GM12878 (cell line): ENCODE measurements at regions not wholly inside any gene's neighbourhood (a gene's known extent, or its start where the extent isn't known, plus 50 kb on each side); places are given as distances from the start of the nearest gene placed in this dataset.

ENCODE experiments used
- ATAC-seq: fragments of 200-7000 bp; cut with Tn5 transposase; 3 replicates; pipeline ENCODE4 v1.9.1; 2020; ENCODE audit warnings: mild to moderate bottlenecking, moderate library complexity
- BruUV-seq: library from RNA; stranded (reverse); fragments of 400-500 nt; replicated peaks from 2 replicates; lab custom pipeline; 2021; lab: Mats Ljungman, UMichigan
- CTCF ChIA-PET: fragments of 300-600 bp; sonication (Branson Sonifier 250); formaldehyde crosslinking; extraction: SDS; loops from one replicate; lab custom pipeline; 2021; ENCODE audit warnings: inconsistent platforms; lab: Yijun Ruan, JAX
- POLR2A ChIA-PET: fragments of 350-600 bp; formaldehyde crosslinking; extraction: SDS; loops from one replicate; lab custom pipeline; 2021; ENCODE audit warnings: inconsistent platforms; lab: Charles Lee
- RAD21 ChIA-PET: fragments of 300-600 bp; sonication (Branson Sonifier 250); formaldehyde crosslinking; loops from one replicate; lab custom pipeline; 2023; ENCODE audit warnings: antibody characterized with exemption; ENCODE audit not compliant: unreplicated experiment; lab: Charles Lee
- SMC1A ChIA-PET: fragments of 300-600 bp; sonication (Branson Sonifier 250); formaldehyde crosslinking; loops from one replicate; lab custom pipeline; 2023; ENCODE audit not compliant: unreplicated experiment, uncharacterized antibody; lab: Charles Lee
- DNase-seq: peaks from one replicate; pipeline ENCODE4 v3.0.0-alpha.2; 2011; ENCODE audit warnings: low read depth, low spot score
- FAIRE-seq: peaks from 3 replicates; lab custom pipeline; 2011; peaks lifted over from hg19 to GRCh38; lab: Jason Lieb, UNC
- H2AFZ ChIP-seq: 2 replicates; pipeline ENCODE4 v1.6.0; 2011; ENCODE audit warnings: low read depth, low read length, control low read depth; ENCODE audit not compliant: control insufficient read depth
- H3K27ac ChIP-seq: 2 replicates; pipeline ENCODE4 v1.5.1; 2011; ENCODE audit warnings: control low read depth; ENCODE audit not compliant: control insufficient read depth, insufficient read depth
- H3K27me3 ChIP-seq, 2 experiments: replicated peaks in 1 of 2; 2 replicates each; pipeline versions ENCODE4 v1.6.0 to v1.6.1; 2011; ENCODE audit warnings: low read length in 1 of 2; ENCODE audit not compliant: control insufficient read depth in 2 of 2, insufficient read depth in 2 of 2
- H3K36me3 ChIP-seq, 2 experiments: 2 replicates each; pipeline ENCODE4 v1.5.1; 2011; ENCODE audit warnings: low read length in 1 of 2; ENCODE audit not compliant: control insufficient read depth in 2 of 2, insufficient read depth in 2 of 2
- H3K4me1 ChIP-seq: 2 replicates; pipeline ENCODE4 v1.6.1; 2011; ENCODE audit warnings: mild to moderate bottlenecking, low read length, moderate library complexity, mixed read lengths; ENCODE audit not compliant: control insufficient read depth, insufficient read depth
- H3K4me2 ChIP-seq: 2 replicates; pipeline ENCODE4 v1.6.0; 2011; ENCODE audit warnings: control low read depth; ENCODE audit not compliant: control insufficient read depth, insufficient read depth
- H3K4me3 ChIP-seq: fragments of 200-600 bp; sonication (generic); 2 replicates; pipeline ENCODE4 v1.5.1; 2016
- H3K79me2 ChIP-seq: 2 replicates; pipeline ENCODE4 v1.6.0; 2011; ENCODE audit warnings: low read length; ENCODE audit not compliant: control insufficient read depth, insufficient read depth
- H3K9ac ChIP-seq: 2 replicates; pipeline ENCODE4 v1.8.0; 2011; ENCODE audit warnings: low read length, control low read depth, mixed read lengths; ENCODE audit not compliant: control insufficient read depth, insufficient read depth
- H3K9me3 ChIP-seq: replicated peaks from 3 replicates; pipeline ENCODE4 v1.5.1; 2011; ENCODE audit warnings: mild to moderate bottlenecking, low read length; ENCODE audit not compliant: control insufficient read depth, insufficient read depth
- H4K20me1 ChIP-seq: 2 replicates; pipeline ENCODE4 v1.6.0; 2011; ENCODE audit not compliant: control insufficient read depth, insufficient read depth
- BRCA1 ChIP-seq: IDR thresholded peaks from 2 replicates; pipeline ENCODE4 v1.6.1; 2011; ENCODE audit warnings: low read depth, low read length, improper control_type of control experiment
- CBX3 ChIP-seq: fragments of 200-600 bp; sonication (generic); IDR thresholded peaks from 2 replicates; pipeline ENCODE4 v1.6.1; 2016; ENCODE audit warnings: low read depth, borderline replicate concordance
- CREM ChIP-seq: IDR thresholded peaks from 2 replicates; pipeline ENCODE4 v1.6.1; 2014; ENCODE audit warnings: antibody characterized with exemption, low read depth
- CUX1 ChIP-seq: IDR thresholded peaks from 2 replicates; pipeline ENCODE4 v1.6.1; 2012; ENCODE audit warnings: improper control_type of control experiment, low read depth, low read length; ENCODE audit not compliant: insufficient replicate concordance
- DPF2 ChIP-seq: fragments of 450-650 bp; IDR thresholded peaks from 2 replicates; pipeline ENCODE4 v1.6.1; 2017; ENCODE audit warnings: mild to moderate bottlenecking
- EED ChIP-seq: sonication (generic); IDR thresholded peaks from 2 replicates; pipeline ENCODE4 v1.6.1; 2016; ENCODE audit warnings: antibody characterized with exemption, low read depth
- FOXM1 ChIP-seq: IDR thresholded peaks from 2 replicates; pipeline ENCODE4 v1.6.1; 2012; ENCODE audit warnings: low read depth, mild to moderate bottlenecking, inconsistent platforms, low read length, moderate library complexity
- MTA3 ChIP-seq: IDR thresholded peaks from 2 replicates; pipeline ENCODE4 v1.6.1; 2012; ENCODE audit warnings: low read length, inconsistent platforms, borderline replicate concordance
- NFYA ChIP-seq: IDR thresholded peaks from 2 replicates; pipeline ENCODE4 v1.6.1; 2011; ENCODE audit warnings: low read depth, mild to moderate bottlenecking, low read length, improper control_type of control experiment, borderline replicate concordance
- POLR2AphosphoS5 ChIP-seq: IDR thresholded peaks from 2 replicates; pipeline ENCODE4 v1.6.1; 2011; ENCODE audit warnings: mild to moderate bottlenecking, low read length, inconsistent platforms
- RELA ChIP-seq: fragments of 450-650 bp; IDR thresholded peaks from 2 replicates; pipeline ENCODE4 v1.8.0; 2014; ENCODE audit warnings: borderline replicate concordance; ENCODE audit not compliant: partially characterized antibody
- SMC3 ChIP-seq: IDR thresholded peaks from 2 replicates; pipeline ENCODE4 v1.6.1; 2011; ENCODE audit warnings: low read length, improper control_type of control experiment, borderline replicate concordance
- SP1 ChIP-seq: IDR thresholded peaks from one replicate; pipeline ENCODE4 v1.6.1; 2011; ENCODE audit warnings: low read depth, low read length
- SPI1 ChIP-seq: IDR thresholded peaks from 2 replicates; pipeline ENCODE4 v1.6.1; 2011; ENCODE audit warnings: low read depth, mild to moderate bottlenecking, low read length, moderate library complexity, borderline replicate concordance; ENCODE audit not compliant: insufficient read depth
- STAT1 ChIP-seq: fragments of 450-650 bp; conservative IDR thresholded peaks from 2 replicates; pipeline ENCODE4 v1.6.1; 2014; ENCODE audit warnings: antibody characterized with exemption, mild to moderate bottlenecking
- SUZ12 ChIP-seq: fragments of 200-600 bp; sonication (generic); IDR thresholded peaks from one replicate; pipeline ENCODE4 v1.6.1; 2018; ENCODE audit warnings: antibody characterized with exemption, mild to moderate bottlenecking; ENCODE audit not compliant: unreplicated experiment
- USF2 ChIP-seq: IDR thresholded peaks from 2 replicates; pipeline ENCODE4 v1.6.1; 2011; ENCODE audit warnings: low read depth, low read length, improper control_type of control experiment, borderline replicate concordance
- ZNF217 ChIP-seq: fragments of 450-650 bp; IDR thresholded peaks from 2 replicates; pipeline ENCODE4 v1.6.1; 2017; ENCODE audit warnings: antibody characterized with exemption, mild to moderate bottlenecking
- in situ Hi-C: fragments of 300-500 bp; cut with MboI; formaldehyde crosslinking; loops from 9 replicates; pipeline ENCODE4 v1.14.3; 2018; ENCODE audit warnings: mixed read lengths
- intact Hi-C: fragments of 100-400 bp; cut with micrococcal nuclease; formaldehyde crosslinking; loops from one replicate; pipeline ENCODE4 v1.14.2; 2022; ENCODE audit not compliant: unreplicated experiment

- TF ChIP-seq CUX1 (no peak), SUZ12 (no peak), FOXM1 (no peak), NFYA (no peak), CBX3 (no peak), BRCA1 (no peak), RELA (no peak), DPF2 (no peak), MTA3 (no peak), SMC3 (no peak), SPI1 (no peak)
Measured at GRCh38 chr3:182460303-182460702, 333.0 kb upstream of the ATP11B start (continued).

- Histone ChIP-seq H3K9ac (no peak overlapping the region), H3K4me3 (no peak overlapping the region), H3K4me2 (no peak overlapping the region), H3K36me3 (no peaks in the 10 kb centered on the region), H3K4me1 (no peaks in the 10 kb centered on the region), H4K20me1 (no peaks in the 10 kb centered on the region), H3K27me3 (no peaks in the 10 kb centered on the region), H2AFZ (no peak overlapping the region), H3K9me3 (no peaks in the 10 kb centered on the region), H3K79me2 (no peaks in the 10 kb centered on the region), H3K27ac (no peak overlapping the region)
- DNase-seq (no peak), ATAC-seq (no peak), FAIRE-seq (no peak)
- no peak for TF ChIP-seq SP1
- TF ChIP-seq CREM, result no peak
- TF ChIP-seq USF2, result no peak
- no peak for TF ChIP-seq EED
- no peak for TF ChIP-seq ZNF217
- no peak for TF ChIP-seq STAT1
- TF ChIP-seq POLR2AphosphoS5, result no peak
- BruUV-seq, result no TSS peak
- POLR2A ChIA-PET, result no interaction called here
- RAD21 ChIA-PET, result no interaction called here
- intact Hi-C loops, result no loop called here
- SMC1A ChIA-PET, result no interaction called here
- CTCF ChIA-PET, result no interaction called here
- in situ Hi-C loops, result no loop called here
Measured at GRCh38 chr3:182462152-182462551, 331.2 kb upstream of the ATP11B start.
